H9 (cell line): ENCODE measurements at regions not wholly inside any gene's neighbourhood (a gene's known extent, or its start where the extent isn't known, plus 50 kb on each side); places are given as distances from the start of the nearest gene placed in this dataset.

Source experiments
- DNase-seq: peaks from one replicate; pipeline ENCODE4 v3.0.0-alpha.2; 2017
- H2AFZ ChIP-seq: one replicate; pipeline ENCODE4 v1.6.1; 2013; ENCODE audit warnings: mild to moderate bottlenecking, low read length, control low read depth, moderate library complexity
- H2AK5ac ChIP-seq: 2 replicates; pipeline ENCODE4 v1.6.1; 2013; ENCODE audit warnings: low read length, control low read depth, mixed read lengths; ENCODE audit not compliant: insufficient read length
- H2BK120ac ChIP-seq: one replicate; pipeline ENCODE4 v1.6.1; 2013; ENCODE audit warnings: low read depth, mild to moderate bottlenecking, low read length, control low read depth, inconsistent platforms; ENCODE audit not compliant: poor library complexity, severe bottlenecking
- H2BK12ac ChIP-seq: 2 replicates; pipeline ENCODE4 v1.6.1; 2013; ENCODE audit warnings: low read length, control low read depth, mixed read lengths, low read depth; ENCODE audit not compliant: insufficient read length
- H2BK15ac ChIP-seq: 2 replicates; pipeline ENCODE4 v1.6.1; 2013; ENCODE audit warnings: low read depth, low read length, control low read depth
- H2BK20ac ChIP-seq: one replicate; pipeline ENCODE4 v1.6.1; 2013; ENCODE audit warnings: low read depth, mild to moderate bottlenecking, low read length, control low read depth, inconsistent platforms; ENCODE audit not compliant: poor library complexity, severe bottlenecking
- H2BK5ac ChIP-seq: 2 replicates; pipeline ENCODE4 v1.6.1; 2013; ENCODE audit warnings: low read length, control low read depth, mixed read lengths; ENCODE audit not compliant: insufficient read length
- H3K14ac ChIP-seq: 2 replicates; pipeline ENCODE4 v1.6.1; 2013; ENCODE audit warnings: low read length, control low read depth; ENCODE audit not compliant: insufficient read depth
- H3K18ac ChIP-seq: 2 replicates; pipeline ENCODE4 v1.6.1; 2013; ENCODE audit warnings: low read depth, mild to moderate bottlenecking, mixed read lengths, low read length, control low read depth; ENCODE audit not compliant: insufficient read length
- H3K23ac ChIP-seq: 2 replicates; pipeline ENCODE4 v1.6.1; 2013; ENCODE audit warnings: low read length, control low read depth, mixed read lengths, low read depth; ENCODE audit not compliant: insufficient read length
- H3K23me2 ChIP-seq: 2 replicates; pipeline ENCODE4 v1.6.1; 2013; ENCODE audit warnings: low read depth, mild to moderate bottlenecking, mixed read lengths, low read length, control low read depth; ENCODE audit not compliant: insufficient read length, poor library complexity, severe bottlenecking
- H3K27ac ChIP-seq: 2 replicates; pipeline ENCODE4 v1.5.1; 2013; ENCODE audit warnings: low read length, control low read depth, mixed read lengths, low read depth; ENCODE audit not compliant: insufficient read length
- H3K27me3 ChIP-seq: 2 replicates; pipeline ENCODE4 v1.6.1; 2013; ENCODE audit warnings: low read length, control low read depth, inconsistent platforms; ENCODE audit not compliant: insufficient read depth
- H3K4ac ChIP-seq: 2 replicates; pipeline ENCODE4 v1.6.1; 2013; ENCODE audit warnings: low read depth, mild to moderate bottlenecking, control low read depth, inconsistent platforms, low read length, moderate library complexity
- H3K4me1 ChIP-seq: 2 replicates; pipeline ENCODE4 v1.6.1; 2013; ENCODE audit warnings: low read length, control low read depth, inconsistent platforms; ENCODE audit not compliant: insufficient read depth
- H3K4me2 ChIP-seq: 2 replicates; pipeline ENCODE4 v1.6.1; 2013; ENCODE audit warnings: low read length, control low read depth, mixed read lengths; ENCODE audit not compliant: insufficient read length, insufficient read depth
- H3K56ac ChIP-seq: 2 replicates; pipeline ENCODE4 v1.6.1; 2013; ENCODE audit warnings: low read depth, mild to moderate bottlenecking, mixed read lengths, low read length, control low read depth; ENCODE audit not compliant: insufficient read length
- H3K79me1 ChIP-seq: 2 replicates; pipeline ENCODE4 v1.6.1; 2013; ENCODE audit warnings: low read depth, mild to moderate bottlenecking, moderate library complexity, low read length, control low read depth, inconsistent platforms; ENCODE audit not compliant: insufficient read depth, poor library complexity, severe bottlenecking
- H3K79me2 ChIP-seq: 2 replicates; pipeline ENCODE4 v1.6.1; 2013; ENCODE audit warnings: low read length, control low read depth, inconsistent platforms; ENCODE audit not compliant: insufficient read depth
- H3K9ac ChIP-seq: 2 replicates; pipeline ENCODE4 v1.6.1; 2013; ENCODE audit warnings: low read length, control low read depth, mixed read lengths; ENCODE audit not compliant: insufficient read length; ENCODE audit errors: extremely low read depth
- H3K9me3 ChIP-seq: one replicate; pipeline ENCODE4 v1.6.1; 2013; ENCODE audit warnings: low read depth, low read length, inconsistent platforms; ENCODE audit not compliant: control insufficient read depth
- H3T11ph ChIP-seq: one replicate; pipeline ENCODE4 v1.6.1; 2013; ENCODE audit warnings: mild to moderate bottlenecking, low read length, control low read depth, inconsistent platforms
- H4K20me1 ChIP-seq: one replicate; pipeline ENCODE4 v1.6.1; 2013; ENCODE audit not compliant: control insufficient read depth, insufficient read length, insufficient read depth
- H4K5ac ChIP-seq: 2 replicates; pipeline ENCODE4 v1.6.1; 2013; ENCODE audit warnings: low read depth, mild to moderate bottlenecking, mixed read lengths, low read length, control low read depth; ENCODE audit not compliant: insufficient read length
- H4K8ac ChIP-seq: replicated peaks from 2 replicates; pipeline ENCODE4 v1.6.1; 2013; ENCODE audit warnings: low read length, control low read depth, mixed read lengths, low read depth; ENCODE audit not compliant: insufficient read length
- H4K91ac ChIP-seq: 2 replicates; pipeline ENCODE4 v1.6.1; 2013; ENCODE audit warnings: low read depth, mild to moderate bottlenecking, moderate library complexity, mixed read lengths, low read length, control low read depth; ENCODE audit not compliant: insufficient read length
- H3K27ac Mint-ChIP-seq, 3 experiments: 2 replicates in 2 of 3; 3 replicates in 1 of 3; pipeline ENCODE4 v1.8.0; 2020 to 2021; ENCODE audit warnings: mixed read lengths in 3 of 3, mild to moderate bottlenecking in 1 of 3, moderate library complexity in 1 of 3
- H3K27me3 Mint-ChIP-seq: 2 replicates; pipeline ENCODE4 v1.8.0; 2021; ENCODE audit warnings: low read depth, mild to moderate bottlenecking, moderate library complexity, mixed read lengths
- H3K36me3 Mint-ChIP-seq, 3 experiments: 2 replicates in 2 of 3; 3 replicates in 1 of 3; pipeline ENCODE4 v1.8.0; 2020 to 2021; ENCODE audit warnings: low read depth in 3 of 3, mixed read lengths in 3 of 3; ENCODE audit not compliant: insufficient read depth in 1 of 3
- H3K4me1 Mint-ChIP-seq, 2 experiments: 2 replicates each; pipeline ENCODE4 v1.8.0; 2020; ENCODE audit warnings: mixed read lengths in 2 of 2
- H3K4me3 Mint-ChIP-seq, 2 experiments: 2 replicates in 1 of 2; 3 replicates in 1 of 2; pipeline ENCODE4 v1.8.0; 2020 to 2021; ENCODE audit warnings: mild to moderate bottlenecking in 2 of 2, mixed read lengths in 2 of 2, moderate library complexity in 1 of 2
- H3K9me3 Mint-ChIP-seq, 2 experiments: 2 replicates in 1 of 2; 3 replicates in 1 of 2; pipeline ENCODE4 v1.8.0; 2020; ENCODE audit warnings: mild to moderate bottlenecking in 2 of 2, mixed read lengths in 2 of 2, moderate library complexity in 1 of 2
- CTCF ChIP-seq: fragments of 200-600 bp; sonication (generic); conservative IDR thresholded peaks from 3 replicates; pipeline ENCODE4 v1.8.0; 2021; ENCODE audit warnings: antibody characterized with exemption, mild to moderate bottlenecking

GRCh38 chr11:21877151-21877550, 315.7 kb upstream of the ANO5 start:
- no peak overlapping the region for H3K4ac ChIP-seq
- no peak for DNase-seq
- H3K4me2 ChIP-seq: no peak overlapping the region
- H3K27me3 Mint-ChIP-seq: peaks cover 2% of the 10 kb centered on the region; the same call in 1 of the 2 replicates
- H3K23ac ChIP-seq: no peak overlapping the region
- H3K27ac ChIP-seq: no peak overlapping the region
- no peak overlapping the region for H3T11ph ChIP-seq
- no peak for TF ChIP-seq CTCF
- H2AK5ac ChIP-seq: no peak overlapping the region
- H3K9me3 Mint-ChIP-seq: no peaks in the 10 kb centered on the region; a peak in 2 of 5 replicates
- H4K5ac ChIP-seq: no peak overlapping the region
- H3K9me3 ChIP-seq: no peaks in the 10 kb centered on the region
- H2BK15ac ChIP-seq: no peak overlapping the region
- H4K91ac ChIP-seq: no peak overlapping the region
- no peaks in the 10 kb centered on the region for H3K79me1 ChIP-seq
- no peak overlapping the region for H2BK120ac ChIP-seq
- H3K14ac ChIP-seq: no peak overlapping the region
- H3K9ac ChIP-seq: no peak overlapping the region
- H3K79me2 ChIP-seq: no peaks in the 10 kb centered on the region
- no peak overlapping the region for H3K18ac ChIP-seq
- H3K4me1 ChIP-seq: no peaks in the 10 kb centered on the region
- no peak overlapping the region for H2BK12ac ChIP-seq
- no peak overlapping the region for H3K27ac Mint-ChIP-seq
- no peaks in the 10 kb centered on the region for H3K27me3 ChIP-seq
- no peak overlapping the region for H2BK5ac ChIP-seq
- no peak overlapping the region for H2AFZ ChIP-seq
- H3K23me2 ChIP-seq: no peaks in the 10 kb centered on the region
- H3K4me1 Mint-ChIP-seq: peaks cover 6 to 7% of the 10 kb centered on the region in 2 experiments
- no peak overlapping the region for H3K56ac ChIP-seq
- no peak overlapping the region for H3K4me3 Mint-ChIP-seq
- no peaks in the 10 kb centered on the region; a peak in 1 of 7 replicates for H3K36me3 Mint-ChIP-seq
- H2BK20ac ChIP-seq: no peak overlapping the region
- H4K8ac ChIP-seq: no peak overlapping the region
- no peaks in the 10 kb centered on the region for H4K20me1 ChIP-seq
